Endothelial cell of umbilical vein (primary cell): ENCODE measurements at regions not wholly inside any gene's neighbourhood (a gene's known extent, or its start where the extent isn't known, plus 50 kb on each side); places are given as distances from the start of the nearest gene placed in this dataset.

Experiments used
- BruUV-seq: library from RNA; stranded (reverse); fragments of 400-500 nt; replicated peaks from 2 replicates; lab custom pipeline; 2021; lab: Mats Ljungman, UMichigan
- CTCF ChIA-PET: fragments of 300-600, 350-600 bp; sonication (Branson Sonifier 250); formaldehyde crosslinking; loops from one replicate; lab custom pipeline; 2021; ENCODE audit warnings: antibody characterized with exemption, inconsistent platforms; lab: Charles Lee
- POLR2A ChIA-PET: fragments of 300-600, 350-600 bp; sonication (Branson Sonifier 250); formaldehyde crosslinking; loops from one replicate; lab custom pipeline; 2021; ENCODE audit warnings: antibody characterized with exemption, inconsistent platforms; lab: Charles Lee
- DNase-seq: peaks from one replicate; pipeline ENCODE4 v3.0.0-alpha.2; 2011; ENCODE audit warnings: low read depth, low spot score
- FAIRE-seq: peaks from 2 replicates; lab custom pipeline; 2011; peaks lifted over from hg19 to GRCh38; lab: Jason Lieb, UNC
- H2AFZ ChIP-seq: 2 replicates; pipeline ENCODE4 v1.6.0; 2012; ENCODE audit warnings: low read depth, low read length, control low read depth, inconsistent platforms
- H3K27ac ChIP-seq: 2 replicates; pipeline ENCODE4 v1.5.1; 2011; ENCODE audit warnings: low read depth, mild to moderate bottlenecking, control low read depth, low read length, moderate library complexity; ENCODE audit not compliant: insufficient read depth
- H3K27me3 ChIP-seq, 2 experiments: 2 replicates each; pipeline versions ENCODE4 v1.6.0 to v1.6.1; 2011; ENCODE audit warnings: low read length in 2 of 2, mixed read lengths in 1 of 2; ENCODE audit not compliant: control insufficient read depth in 2 of 2, insufficient read depth in 2 of 2
- H3K36me3 ChIP-seq, 2 experiments: 2 replicates in 1 of 2; 3 replicates in 1 of 2; pipeline ENCODE4 v1.5.1; 2011; ENCODE audit warnings: low read length in 2 of 2, mild to moderate bottlenecking in 1 of 2, moderate library complexity in 1 of 2; ENCODE audit not compliant: control insufficient read depth in 2 of 2, insufficient read depth in 2 of 2; ENCODE audit errors: extremely low read depth in 1 of 2
- H3K4me1 ChIP-seq: 3 replicates; pipeline ENCODE4 v1.5.1; 2011; ENCODE audit warnings: mild to moderate bottlenecking, low read length; ENCODE audit not compliant: control insufficient read depth, insufficient read depth; ENCODE audit errors: extremely low read depth
- H3K4me2 ChIP-seq: 2 replicates; pipeline ENCODE4 v1.6.1; 2011; ENCODE audit warnings: low read length, control low read depth, mixed read lengths; ENCODE audit not compliant: insufficient read depth
- H3K4me3 ChIP-seq, 3 experiments: fragments of 200-600 bp in 1 of 3; sonication (generic), shearing (Covaris generic) in 1 of 3; replicated peaks in 1 of 3; 2 replicates each; pipeline ENCODE4 v1.5.1; 2011 to 2016; ENCODE audit warnings: control low read depth in 3 of 3, low read length in 3 of 3, mild to moderate bottlenecking in 2 of 3, inconsistent platforms in 1 of 3, low read depth in 1 of 3, moderate library complexity in 1 of 3; ENCODE audit not compliant: insufficient read depth in 1 of 3
- H3K79me2 ChIP-seq: 2 replicates; pipeline ENCODE4 v1.6.0; 2012; ENCODE audit warnings: low read length, inconsistent platforms; ENCODE audit not compliant: control insufficient read depth, insufficient read depth
- H3K9ac ChIP-seq: replicated peaks from 2 replicates; pipeline ENCODE3; 2011; ENCODE audit warnings: low read length, control low read depth; ENCODE audit not compliant: insufficient read depth; ENCODE audit errors: extremely low read depth
- H3K9me1 ChIP-seq: replicated peaks from 3 replicates; pipeline ENCODE4 v1.6.0; 2011; ENCODE audit warnings: mild to moderate bottlenecking, low read length; ENCODE audit not compliant: control insufficient read depth, insufficient read depth; ENCODE audit errors: extremely low read depth
- H3K9me3 ChIP-seq: replicated peaks from 2 replicates; pipeline ENCODE4 v1.5.1; 2012; ENCODE audit warnings: low read length, inconsistent platforms; ENCODE audit not compliant: control insufficient read depth, insufficient read depth
- H4K20me1 ChIP-seq: replicated peaks from 2 replicates; pipeline ENCODE3; 2011; ENCODE audit warnings: mild to moderate bottlenecking, low read length; ENCODE audit not compliant: control insufficient read depth, insufficient read depth; ENCODE audit errors: extremely low read depth
- CTCF ChIP-seq, 2 donors: IDR thresholded peaks; 1 replicate in 1 of 2; 2 replicates in 1 of 2; pipeline ENCODE4 v1.5.1; 2011; ENCODE audit warnings: low read length in 2 of 2, mild to moderate bottlenecking in 2 of 2, moderate library complexity in 2 of 2, control low read depth in 1 of 2, inconsistent platforms in 1 of 2, low read depth in 1 of 2; ENCODE audit not compliant: insufficient read depth in 1 of 2; ENCODE audit errors: extremely low read depth in 1 of 2
- EZH2 ChIP-seq: IDR thresholded peaks from 2 replicates; pipeline ENCODE4 v1.6.1; 2012; ENCODE audit warnings: borderline replicate concordance, low read depth, mild to moderate bottlenecking, moderate library complexity, low read length, inconsistent platforms; ENCODE audit not compliant: severe bottlenecking
- FOS ChIP-seq: IDR thresholded peaks from 2 replicates; pipeline ENCODE4 v1.6.1; 2011; ENCODE audit warnings: mild to moderate bottlenecking, low read length, moderate library complexity, borderline replicate concordance; ENCODE audit not compliant: insufficient read depth
- GATA2 ChIP-seq: IDR thresholded peaks from 2 replicates; pipeline ENCODE4 v1.7.0; 2011; ENCODE audit warnings: low read depth, mild to moderate bottlenecking, moderate library complexity, mixed read lengths, low read length; ENCODE audit not compliant: insufficient read length, insufficient read depth
- JUN ChIP-seq: IDR thresholded peaks from 2 replicates; pipeline ENCODE4 v1.6.1; 2011; ENCODE audit warnings: borderline replicate concordance, low read depth; ENCODE audit not compliant: insufficient read length, insufficient read depth
- MYC ChIP-seq: IDR thresholded peaks from one replicate; pipeline ENCODE4 v1.6.1; 2011; ENCODE audit warnings: mild to moderate bottlenecking, low read depth, low read length
- POLR2A ChIP-seq: IDR thresholded peaks from 2 replicates; pipeline ENCODE4 v1.6.1; 2012; ENCODE audit warnings: low read depth, mild to moderate bottlenecking, control low read depth, low read length
- POLR2AphosphoS5 ChIP-seq: IDR thresholded peaks from 2 replicates; pipeline ENCODE4 v1.6.1; 2012; ENCODE audit warnings: low read depth, mild to moderate bottlenecking, control low read depth, low read length, moderate library complexity; ENCODE audit not compliant: insufficient read depth
- dilution Hi-C: fragments of 300-500 bp; cut with MboI; formaldehyde crosslinking; loops from one replicate; pipeline ENCODE4 v1.15.0; 2019; ENCODE audit warnings: low sequenced_read_pairs; ENCODE audit not compliant: extremely low pct_ligation_motif_present
- intact Hi-C: fragments of 100-400 bp; cut with micrococcal nuclease; formaldehyde crosslinking; loops from one replicate; pipeline ENCODE4 v1.10.0; 2022
- TF ChIP-seq, protein P1 (sequence below): IDR thresholded peaks from 2 replicates; pipeline ENCODE4 v1.6.1; 2011; ENCODE audit not compliant: insufficient read depth, insufficient read length

DNA sequence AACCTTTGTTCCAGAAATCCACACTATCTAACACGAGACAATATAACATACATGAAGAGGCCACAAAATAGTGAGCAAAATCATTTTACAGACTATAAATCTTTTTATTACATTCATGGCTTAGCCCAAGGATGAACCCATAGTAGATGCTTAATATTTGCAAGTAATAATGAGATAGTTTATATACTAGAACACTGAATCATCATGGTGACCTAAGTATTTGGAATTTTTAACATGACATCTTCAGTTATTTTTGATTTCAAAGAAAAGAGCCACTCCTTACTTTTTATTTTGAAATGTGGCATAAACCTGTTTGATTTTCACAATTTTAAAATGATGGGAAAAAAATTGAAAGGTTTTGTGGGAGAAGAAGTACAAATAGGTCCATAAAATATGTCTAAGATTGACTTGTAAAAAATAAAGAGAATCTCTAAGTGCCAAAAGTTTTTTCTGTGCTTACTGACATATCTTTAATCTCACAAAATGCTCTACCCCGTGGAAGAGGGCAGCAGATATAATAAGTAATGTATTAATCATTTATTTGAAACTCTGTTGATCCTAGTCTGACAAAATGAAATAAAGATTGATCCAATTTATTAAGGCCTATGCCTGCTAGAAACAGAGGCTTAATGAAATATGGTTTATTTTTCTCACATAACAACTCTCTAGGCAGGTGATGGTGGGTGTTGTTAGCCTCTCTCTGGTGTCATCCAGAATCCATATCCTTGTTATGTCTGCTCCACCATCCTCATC, 224.5 kb upstream of the CENPE start:
- no peaks in the 10 kb centered on the region for H3K9me1 ChIP-seq
- POLR2A ChIA-PET = no interaction called here
- no peaks in the 10 kb centered on the region for H3K9me3 ChIP-seq
- intact Hi-C loops (no loop called here), dilution Hi-C loops (no loop called here)
- no peak for FAIRE-seq
- no peak overlapping the region for H3K9ac ChIP-seq
- CTCF ChIA-PET = interaction anchor here (0.7 kb wide), 1 partner anchor 218 kb away, joined by 4 read pairs; no protein-coding TSS in a partner anchor
- no peak overlapping the region for H3K4me2 ChIP-seq
- H3K27me3 ChIP-seq = no peaks in the 10 kb centered on the region
- H3K4me1 ChIP-seq = no peaks in the 10 kb centered on the region
- H3K36me3 ChIP-seq = no peaks in the 10 kb centered on the region
- no peak overlapping the region for H3K27ac ChIP-seq
- no peaks in the 10 kb centered on the region for H3K79me2 ChIP-seq
- no peak for DNase-seq
- H3K4me3 ChIP-seq = no peak overlapping the region
- H4K20me1 ChIP-seq = no peaks in the 10 kb centered on the region
- H2AFZ ChIP-seq = no peak overlapping the region
- TF ChIP-seq, protein P1, sequence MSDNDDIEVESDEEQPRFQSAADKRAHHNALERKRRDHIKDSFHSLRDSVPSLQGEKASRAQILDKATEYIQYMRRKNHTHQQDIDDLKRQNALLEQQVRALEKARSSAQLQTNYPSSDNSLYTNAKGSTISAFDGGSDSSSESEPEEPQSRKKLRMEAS = no peak
- no peak for TF ChIP-seq JUN
- no peak for TF ChIP-seq POLR2A
- no peak for TF ChIP-seq GATA2
- TF ChIP-seq FOS = no peak
- TF ChIP-seq MYC = no peak
- no peak for TF ChIP-seq EZH2
- no peak for TF ChIP-seq POLR2AphosphoS5
- no peak for TF ChIP-seq CTCF (IDR thresholded peaks at IDR 0.05; ENCODE audit: extremely low read depth in 1 of 2, insufficient read depth in 1 of 2, low read depth in 1 of 2, low read length in 2 of 2)
- no TSS peak for BruUV-seq
